IMR-90 (cell line): ENCODE measurements at regions not wholly inside any gene's neighbourhood (a gene's known extent, or its start where the extent isn't known, plus 50 kb on each side); places are given as distances from the start of the nearest gene placed in this dataset.

ENCODE experiments used
- ATAC-seq: fragments of 200-7000 bp; cut with Tn5 transposase; 2 replicates; pipeline ENCODE4 v1.9.1; 2020; ENCODE audit warnings: low read depth, mild to moderate bottlenecking, moderate library complexity
- BruUV-seq: library from RNA; stranded (reverse); fragments of 400-500 nt; replicated peaks from 2 replicates; lab custom pipeline; 2021; lab: Mats Ljungman, UMichigan
- CTCF ChIA-PET: fragments of 300-600 bp; formaldehyde crosslinking; extraction: SDS; loops from one replicate; lab custom pipeline; 2021; ENCODE audit warnings: antibody characterized with exemption; lab: Yijun Ruan, JAX
- POLR2A ChIA-PET: fragments of 300-600 bp; sonication (Branson Sonifier 250); formaldehyde crosslinking; loops from one replicate; lab custom pipeline; 2022; ENCODE audit warnings: antibody characterized with exemption; ENCODE audit not compliant: unreplicated experiment; lab: Charles Lee
- DNase-seq: peaks from one replicate; pipeline ENCODE4 v3.0.0; 2013
- H2AFZ ChIP-seq: replicated peaks from 2 replicates; pipeline ENCODE3; 2013; ENCODE audit warnings: low read length, mild to moderate bottlenecking; ENCODE audit not compliant: poor library complexity
- H2AK5ac ChIP-seq: 2 replicates; pipeline ENCODE4 v1.6.1; 2013; ENCODE audit warnings: low read depth, low read length, inconsistent platforms
- H2AK9ac ChIP-seq: replicated peaks from 2 replicates; pipeline ENCODE3; 2013; ENCODE audit warnings: mild to moderate bottlenecking, low read depth, low read length, moderate library complexity; ENCODE audit not compliant: poor library complexity
- H2BK120ac ChIP-seq: 2 replicates; pipeline ENCODE4 v1.6.1; 2013; ENCODE audit warnings: low read depth, low read length, inconsistent platforms
- H2BK15ac ChIP-seq: 3 replicates; pipeline ENCODE4 v1.6.1; 2013; ENCODE audit warnings: low read depth, low read length, inconsistent platforms
- H2BK20ac ChIP-seq: 2 replicates; pipeline ENCODE4 v1.6.1; 2013; ENCODE audit warnings: low read depth, mild to moderate bottlenecking, inconsistent platforms, low read length, moderate library complexity
- H2BK5ac ChIP-seq: 2 replicates; pipeline ENCODE4 v1.6.1; 2013; ENCODE audit warnings: mild to moderate bottlenecking, low read depth, low read length, inconsistent platforms; ENCODE audit not compliant: poor library complexity, severe bottlenecking
- H3K14ac ChIP-seq: replicated peaks from 2 replicates; pipeline ENCODE4 v1.6.1; 2013; ENCODE audit warnings: low read depth, low read length, inconsistent platforms
- H3K18ac ChIP-seq: 2 replicates; pipeline ENCODE4 v1.6.1; 2013; ENCODE audit warnings: low read depth, low read length, control low read depth
- H3K23ac ChIP-seq: 2 replicates; pipeline ENCODE4 v1.6.1; 2013; ENCODE audit warnings: low read depth, low read length, inconsistent platforms
- H3K27ac ChIP-seq: 2 replicates; pipeline ENCODE4 v1.5.1; 2013; ENCODE audit warnings: mild to moderate bottlenecking, control low read depth, low read length; ENCODE audit not compliant: insufficient read depth
- H3K27me3 ChIP-seq: 2 replicates; pipeline ENCODE4 v1.6.1; 2013; ENCODE audit warnings: low read length; ENCODE audit not compliant: control insufficient read depth, insufficient read depth
- H3K36me3 ChIP-seq: 2 replicates; pipeline ENCODE4 v1.6.1; 2013; ENCODE audit warnings: low read length, mixed read lengths; ENCODE audit not compliant: control insufficient read depth, insufficient read depth
- H3K4ac ChIP-seq: 2 replicates; pipeline ENCODE4 v1.6.1; 2013; ENCODE audit warnings: low read depth, low read length, inconsistent platforms
- H3K4me1 ChIP-seq: 2 replicates; pipeline ENCODE4 v1.6.1; 2013; ENCODE audit warnings: low read length, mixed read lengths; ENCODE audit not compliant: control insufficient read depth, insufficient read depth
- H3K4me2 ChIP-seq: 2 replicates; pipeline ENCODE4 v1.6.1; 2013; ENCODE audit warnings: low read depth, mild to moderate bottlenecking, control low read depth, low read length, moderate library complexity
- H3K4me3 ChIP-seq: 2 replicates; pipeline ENCODE4 v1.5.1; 2013; ENCODE audit warnings: low read depth, mild to moderate bottlenecking, control low read depth, low read length, moderate library complexity; ENCODE audit not compliant: insufficient read depth
- H3K56ac ChIP-seq: 2 replicates; pipeline ENCODE4 v1.6.1; 2013; ENCODE audit warnings: low read length, inconsistent platforms; ENCODE audit not compliant: insufficient read depth; ENCODE audit errors: extremely low read depth
- H3K79me1 ChIP-seq, 2 experiments: 2 replicates each; pipeline ENCODE4 v1.6.1; 2013; ENCODE audit warnings: low read length in 2 of 2, inconsistent platforms in 1 of 2, low read depth in 1 of 2
- H3K9ac ChIP-seq: 2 replicates; pipeline ENCODE4 v1.6.1; 2013; ENCODE audit warnings: low read depth, low read length, control low read depth
- H3K9me1 ChIP-seq: 2 replicates; pipeline ENCODE4 v1.6.1; 2013; ENCODE audit warnings: low read length, inconsistent platforms; ENCODE audit not compliant: insufficient read depth
- H3K9me3 ChIP-seq: 2 replicates; pipeline ENCODE4 v1.6.1; 2013; ENCODE audit warnings: low read length; ENCODE audit not compliant: control insufficient read depth, insufficient read depth
- H4K20me1 ChIP-seq: 2 replicates; pipeline ENCODE4 v1.6.1; 2013; ENCODE audit warnings: low read length, inconsistent platforms; ENCODE audit not compliant: insufficient read depth
- H4K5ac ChIP-seq: 2 replicates; pipeline ENCODE4 v1.6.1; 2013; ENCODE audit warnings: mild to moderate bottlenecking, low read depth, low read length, control low read depth
- H4K8ac ChIP-seq, 2 experiments: 2 replicates each; pipeline ENCODE4 v1.6.1; 2013; ENCODE audit warnings: low read depth in 2 of 2, low read length in 2 of 2, control low read depth in 1 of 2, inconsistent platforms in 1 of 2
- H4K91ac ChIP-seq: 2 replicates; pipeline ENCODE4 v1.6.1; 2013; ENCODE audit warnings: low read depth, low read length, inconsistent platforms; ENCODE audit not compliant: insufficient read depth
- CEBPB ChIP-seq: IDR thresholded peaks from 2 replicates; pipeline ENCODE4 v1.6.1; 2012; ENCODE audit warnings: low read depth, low read length, improper control_type of control experiment
- FOS ChIP-seq: fragments of 150-350 bp; IDR thresholded peaks from 2 replicates; pipeline ENCODE4 v1.6.1; 2016; ENCODE audit warnings: low read depth, low read length
- MAFK ChIP-seq: IDR thresholded peaks from 2 replicates; pipeline ENCODE4 v1.6.1; 2012; ENCODE audit warnings: low read depth, low read length, improper control_type of control experiment
- MXI1 ChIP-seq: IDR thresholded peaks from 2 replicates; pipeline ENCODE4 v1.6.1; 2012; ENCODE audit warnings: low read depth, mild to moderate bottlenecking, low read length, moderate library complexity, borderline replicate concordance
- RAD21 ChIP-seq: IDR thresholded peaks from 2 replicates; pipeline ENCODE4 v1.6.1; 2012; ENCODE audit warnings: low read length, improper control_type of control experiment
- RFX5 ChIP-seq: IDR thresholded peaks from 2 replicates; pipeline ENCODE4 v1.8.0; 2012; ENCODE audit warnings: low read depth, mild to moderate bottlenecking, low read length, moderate library complexity
- SMC3 ChIP-seq: fragments of 150-350 bp; IDR thresholded peaks from 2 replicates; pipeline ENCODE4 v1.6.1; 2016; ENCODE audit warnings: low read depth, mild to moderate bottlenecking, antibody characterized with exemption, low read length, moderate library complexity
- USF2 ChIP-seq: fragments of 150-350 bp; IDR thresholded peaks from 2 replicates; pipeline ENCODE4 v1.6.1; 2017; ENCODE audit warnings: mild to moderate bottlenecking, antibody characterized with exemption, low read length, low read depth
- WGBS, 2 experiments: methylation state at CpG; one replicate each; pipeline versions ENCODE4 v1.1.5 to v1.1.7; 2013; ENCODE audit warnings: missing lambda C conversion rate in 2 of 2; ENCODE audit not compliant: insufficient read length in 1 of 2; ENCODE audit errors: extremely low coverage in 2 of 2; 5-methylcytosine and 5-hydroxymethylcytosine counted together
- dilution Hi-C: fragments of 300-500 bp; cut with HindIII; formaldehyde crosslinking; loops from one replicate; pipeline ENCODE4 v1.14.3; 2018; ENCODE audit warnings: low sequenced_read_pairs; ENCODE audit not compliant: unreplicated experiment
- in situ Hi-C: fragments of 300-500 bp; cut with MboI; formaldehyde crosslinking; loops from 3 replicates; pipeline ENCODE4 v1.14.3; 2019; ENCODE audit warnings: low sequenced_read_pairs, inconsistent platforms, mixed read lengths
- intact Hi-C: fragments of 100-400 bp; cut with micrococcal nuclease; formaldehyde crosslinking; loops from 2 replicates; pipeline ENCODE4 v1.10.0; 2022

DNA sequence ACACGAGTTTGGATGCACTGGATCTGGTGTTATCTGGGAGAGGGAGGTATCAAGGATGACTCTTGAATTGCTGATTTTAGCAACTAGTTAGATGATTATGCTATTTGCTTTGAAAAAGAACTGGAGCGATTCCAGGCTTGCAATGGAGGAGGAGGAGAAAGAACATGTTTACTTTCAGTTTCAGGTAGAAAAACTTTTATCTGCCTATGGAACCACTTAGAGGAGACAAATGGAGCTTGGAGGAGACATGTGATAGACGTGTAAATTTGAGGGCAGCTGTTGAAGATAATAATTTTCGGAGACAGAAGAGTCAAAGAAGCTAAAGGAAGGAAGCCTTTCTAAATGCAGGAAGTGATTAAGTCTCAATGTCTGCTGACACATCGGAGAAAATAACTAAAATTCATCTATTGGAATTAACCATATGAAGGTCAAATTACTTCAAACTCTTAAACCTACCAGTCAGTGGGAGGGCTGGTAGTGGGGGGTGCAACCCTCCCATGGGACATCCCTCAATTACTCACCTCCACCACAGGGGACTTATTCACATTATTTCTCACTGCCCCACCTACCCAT lies 56.4 kb upstream of the GNAI1 start:
- 0 out of 2 replicates have a peak overlapping the region, but pooled peaks have one; percentile 12 for H4K91ac ChIP-seq
- 74% methylated on average over 2 of the region's 5 CpGs; no CpG with 5 or more reads in 1 of the 2 experiments for WGBS, 2 experiments
- no peaks in the 10 kb centered on the region for H3K9me3 ChIP-seq
- no peaks in the 10 kb centered on the region for H3K27me3 ChIP-seq
- H3K56ac ChIP-seq = no peak overlapping the region
- H3K9me1 ChIP-seq = no peaks in the 10 kb centered on the region
- H3K4me3 ChIP-seq = peak overlapping the region; percentile 25; the same call in 1 of the 2 replicates
- H3K36me3 ChIP-seq = no peaks in the 10 kb centered on the region
- H3K27ac ChIP-seq = no peak overlapping the region
- peak overlapping the region; percentile 82 for H2AFZ ChIP-seq
- H2BK20ac ChIP-seq = peak overlapping the region; percentile 94
- intact Hi-C loops (no loop called here), dilution Hi-C loops (no loop called here), in situ Hi-C loops (loop anchor here (25.0 kb wide), 1 partner anchor 584 kb away; no protein-coding TSS in a partner anchor)
- H2BK120ac ChIP-seq = peak overlapping the region; percentile 73; the same call in 1 of the 2 replicates
- no peak overlapping the region for H3K9ac ChIP-seq
- no peaks in the 10 kb centered on the region for H4K20me1 ChIP-seq
- peak overlapping the region; percentile 58; the same call in 1 of the 2 replicates for H3K4ac ChIP-seq
- CTCF ChIA-PET = interaction anchor here (0.6 to 1.5 kb wide), 2 partner anchors 10 to 351 kb away, joined by 3 to 6 read pairs; no protein-coding TSS in a partner anchor
- peak overlapping the region; percentile 8 to 89; a peak in 3 of 4 replicates for H4K8ac ChIP-seq
- peak overlapping the region; percentile 43 for H4K5ac ChIP-seq
- H3K79me1 ChIP-seq = no peaks in the 10 kb centered on the region
- H2BK5ac ChIP-seq = peak overlapping the region; percentile 82
- DNase-seq (peak; percentile 40), ATAC-seq (peak; percentile 37; the same call in 1 of the 2 replicates)
- peaks cover 3% of the 10 kb centered on the region; the same call in 1 of the 2 replicates for H3K4me1 ChIP-seq
- peak overlapping the region; percentile 85; the same call in 1 of the 2 replicates for H3K18ac ChIP-seq
- POLR2A ChIA-PET = interaction anchor here (0.6 kb wide), 1 partner anchor 382 kb away, joined by 3 read pairs; no protein-coding TSS in a partner anchor
- H3K23ac ChIP-seq = peak overlapping the region; percentile 45; the same call in 1 of the 2 replicates
- no TSS peak for BruUV-seq
- no peak for TF ChIP-seq SMC3
- TF ChIP-seq MXI1 = no peak
- no peak for TF ChIP-seq CEBPB
- TF ChIP-seq USF2 = no peak
- TF ChIP-seq FOS = no peak
- TF ChIP-seq RFX5 = no peak
- TF ChIP-seq MAFK = no peak
- TF ChIP-seq RAD21 = no peak
- peak overlapping the region; percentile 57; the same call in 1 of the 3 replicates for H2BK15ac ChIP-seq
- H3K4me2 ChIP-seq = peak overlapping the region; percentile 90
- no peak overlapping the region for H2AK9ac ChIP-seq
- peak overlapping the region; percentile 83 for H3K14ac ChIP-seq
- H2AK5ac ChIP-seq = no peak overlapping the region
